KG1 (cell line): ENCODE measurements at regions not wholly inside any gene's neighbourhood (a gene's known extent, or its start where the extent isn't known, plus 50 kb on each side); places are given as distances from the start of the nearest gene placed in this dataset.
A peak's percentile ranks its signal among the peaks of the same experiment; 100 is the strongest.

ENCODE experiments used
- DNase-seq: peaks from one replicate; lab custom pipeline; 2025; lab: John Stamatoyannopoulos, UW

GRCh38 chr5:31137676-31138075, 55.8 kb upstream of the CDH6 start:
- no peak for DNase-seq

- no peak for DNase-seq
Measured at GRCh38 chr5:31135542-31135941, 57.9 kb upstream of the CDH6 start.

- peak; percentile 5 for DNase-seq
Measured at GRCh38 chr5:31133488-31133887, 60.0 kb upstream of the CDH6 start.

- no peak for DNase-seq
Measured at GRCh38 chr5:31131381-31131891, 62.0 kb upstream of the CDH6 start.

- DNase-seq = no peak
Measured at GRCh38 chr5:31130676-31131075, 62.8 kb upstream of the CDH6 start.

GRCh38 chr5:31124651-31125305, 68.7 kb upstream of the CDH6 start:
- no peak for DNase-seq

- no peak for DNase-seq
Measured at GRCh38 chr5:31124026-31124425, 69.5 kb upstream of the CDH6 start.

- no peak for DNase-seq
Measured at GRCh38 chr5:31122998-31123951, 70.2 kb upstream of the CDH6 start.

- no peak for DNase-seq
Measured at GRCh38 chr5:31121224-31121623, 72.3 kb upstream of the CDH6 start.

- DNase-seq = no peak
Measured at GRCh38 chr5:31120642-31120948, 72.9 kb upstream of the CDH6 start.

- DNase-seq = no peak
Measured at GRCh38 chr5:31119938-31120641, 73.4 kb upstream of the CDH6 start.

GRCh38 chr5:31116466-31117031, 76.9 kb upstream of the CDH6 start:
- no peak for DNase-seq

GRCh38 chr5:31114817-31115216, 78.7 kb upstream of the CDH6 start:
- no peak for DNase-seq

GRCh38 chr5:31113666-31114350, 79.7 kb upstream of the CDH6 start:
- DNase-seq = no peak

GRCh38 chr5:31113101-31113500, 80.4 kb upstream of the CDH6 start:
- DNase-seq = no peak

GRCh38 chr5:31107091-31107518, 86.4 kb upstream of the CDH6 start:
- DNase-seq = no peak

GRCh38 chr5:31106691-31107090, 86.8 kb upstream of the CDH6 start:
- DNase-seq = no peak

GRCh38 chr5:31106278-31106677, 87.2 kb upstream of the CDH6 start:
- no peak for DNase-seq

- DNase-seq = no peak
Measured at GRCh38 chr5:31104775-31105174, 88.7 kb upstream of the CDH6 start.

GRCh38 chr5:31100781-31101310, 92.6 kb upstream of the CDH6 start:
- no peak for DNase-seq

GRCh38 chr5:31100047-31100575, 93.4 kb upstream of the CDH6 start:
- no peak for DNase-seq
